ENCODE measurements at regions not wholly inside any gene's neighbourhood (a gene's known extent, or its start where the extent isn't known, plus 50 kb on each side); places are given as distances from the start of the nearest gene placed in this dataset.
"Not testable (repeated sequence)": the region's sequence is repeated elsewhere in the genome, so short reads cannot be mapped to it uniquely, and the experiment has no call there.

GRCh38 chr15:85281293-85281882, 99.0 kb upstream of the AKAP13 start:
- peaks cover 8% of the 10 kb centered on the region for H3K4me1 Mint-ChIP-seq (ENCODE audit: unreplicated experiment)
- TF ChIP-seq CTCF (IDR thresholded peaks at IDR 0.05; ENCODE audit: unreplicated experiment) = no peak
- no peaks in the 10 kb centered on the region for H3K9me3 Mint-ChIP-seq (ENCODE audit: unreplicated experiment)
- no peak overlapping the region for H3K4me3 Mint-ChIP-seq (ENCODE audit: unreplicated experiment)
- H3K27me3 Mint-ChIP-seq (ENCODE audit: unreplicated experiment) = peaks cover 2% of the 10 kb centered on the region
- DNase-seq (ENCODE audit: low spot score) = no peak
- no peaks in the 10 kb centered on the region for H3K36me3 Mint-ChIP-seq (ENCODE audit: low read depth, unreplicated experiment)
- no peak overlapping the region for H3K27ac Mint-ChIP-seq (ENCODE audit: unreplicated experiment)

- DNase-seq (ENCODE audit: low spot score) = no peak
- H3K4me3 Mint-ChIP-seq (ENCODE audit: unreplicated experiment) = no peak overlapping the region
- no peak overlapping the region for H3K27ac Mint-ChIP-seq (ENCODE audit: unreplicated experiment)
- peaks cover 8% of the 10 kb centered on the region for H3K4me1 Mint-ChIP-seq (ENCODE audit: unreplicated experiment)
- H3K36me3 Mint-ChIP-seq (ENCODE audit: low read depth, unreplicated experiment) = no peaks in the 10 kb centered on the region
- no peaks in the 10 kb centered on the region for H3K9me3 Mint-ChIP-seq (ENCODE audit: unreplicated experiment)
- no peaks in the 10 kb centered on the region for H3K27me3 Mint-ChIP-seq (ENCODE audit: unreplicated experiment)
- no peak for TF ChIP-seq CTCF (IDR thresholded peaks at IDR 0.05; ENCODE audit: unreplicated experiment)
These were observed 97.8 kb upstream of the AKAP13 start for GRCh38 chr15:85282504-85283115.

- H3K27ac Mint-ChIP-seq (ENCODE audit: unreplicated experiment); H3K27me3 Mint-ChIP-seq (ENCODE audit: unreplicated experiment); H3K36me3 Mint-ChIP-seq (ENCODE audit: low read depth, unreplicated experiment); H3K4me1 Mint-ChIP-seq (ENCODE audit: unreplicated experiment); H3K9me3 Mint-ChIP-seq (ENCODE audit: unreplicated experiment); DNase-seq (ENCODE audit: low spot score); H3K4me3 Mint-ChIP-seq (ENCODE audit: unreplicated experiment): not testable (repeated sequence)
These were observed 96.6 kb upstream of the AKAP13 start for GRCh38 chr15:85283815-85284214.

- Mint-ChIP-seq H3K27me3 (ENCODE audit: unreplicated experiment) (no peaks in the 10 kb centered on the region), H3K4me1 (ENCODE audit: unreplicated experiment) (peaks cover 8% of the 10 kb centered on the region), H3K27ac (ENCODE audit: unreplicated experiment) (no peak overlapping the region), H3K4me3 (ENCODE audit: unreplicated experiment) (no peak overlapping the region), H3K9me3 (ENCODE audit: unreplicated experiment) (no peaks in the 10 kb centered on the region), H3K36me3 (ENCODE audit: low read depth, unreplicated experiment) (no peaks in the 10 kb centered on the region)
- TF ChIP-seq CTCF (IDR thresholded peaks at IDR 0.05; ENCODE audit: unreplicated experiment) = no peak
- DNase-seq (ENCODE audit: low spot score) = no peak
These were observed 95.9 kb upstream of the AKAP13 start for GRCh38 chr15:85284497-85284896.

GRCh38 chr15:85289677-85290365, 90.6 kb upstream of the AKAP13 start:
- Mint-ChIP-seq H3K27ac (ENCODE audit: unreplicated experiment) (no peak overlapping the region), H3K4me1 (ENCODE audit: unreplicated experiment) (peaks cover 6% of the 10 kb centered on the region), H3K9me3 (ENCODE audit: unreplicated experiment) (no peaks in the 10 kb centered on the region), H3K36me3 (ENCODE audit: low read depth, unreplicated experiment) (no peaks in the 10 kb centered on the region), H3K4me3 (ENCODE audit: unreplicated experiment) (no peak overlapping the region), H3K27me3 (ENCODE audit: unreplicated experiment) (no peaks in the 10 kb centered on the region)
- TF ChIP-seq CTCF (IDR thresholded peaks at IDR 0.05; ENCODE audit: unreplicated experiment) = peak; percentile 59
- DNase-seq (ENCODE audit: low spot score) = peak; percentile 31

GRCh38 chr15:85292583-85292982, 87.8 kb upstream of the AKAP13 start:
- peak overlapping the region; percentile 11 for H3K27ac Mint-ChIP-seq (ENCODE audit: unreplicated experiment)
- H3K27me3 Mint-ChIP-seq (ENCODE audit: unreplicated experiment); H3K36me3 Mint-ChIP-seq (ENCODE audit: low read depth, unreplicated experiment); H3K4me3 Mint-ChIP-seq (ENCODE audit: unreplicated experiment); H3K9me3 Mint-ChIP-seq (ENCODE audit: unreplicated experiment); DNase-seq (ENCODE audit: low spot score): not testable (repeated sequence)
- H3K4me1 Mint-ChIP-seq (ENCODE audit: unreplicated experiment) = peaks cover 20% of the 10 kb centered on the region

Measured in endothelial cell (in vitro differentiated cells).